Muscle layer of duodenum (tissue), 2 donors: ENCODE measurements at regions not wholly inside any gene's neighbourhood (a gene's known extent, or its start where the extent isn't known, plus 50 kb on each side); places are given as distances from the start of the nearest gene placed in this dataset.
"Not testable (repeated sequence)": the region's sequence is repeated elsewhere in the genome, so short reads cannot be mapped to it uniquely, and the experiment has no call there.

Source experiments
- H3K27ac ChIP-seq: one replicate; pipeline ENCODE4 v1.7.0; 2013; ENCODE audit warnings: mild to moderate bottlenecking, low read length
- H3K27me3 ChIP-seq: one replicate; pipeline ENCODE4 v1.7.0; 2013; ENCODE audit warnings: low read depth, mild to moderate bottlenecking, control low read depth, low read length
- H3K36me3 ChIP-seq, 2 donors: one replicate each; pipeline ENCODE4 v1.7.0; 2013; ENCODE audit warnings: low read length in 2 of 2, control low read depth in 1 of 2, mild to moderate bottlenecking in 1 of 2; ENCODE audit not compliant: insufficient read depth in 2 of 2, control insufficient read depth in 1 of 2
- H3K4me1 ChIP-seq, 2 donors: one replicate each; pipeline ENCODE4 v1.7.0; 2013; ENCODE audit warnings: low read length in 2 of 2, mild to moderate bottlenecking in 2 of 2, control low read depth in 1 of 2, moderate library complexity in 1 of 2; ENCODE audit not compliant: insufficient read depth in 2 of 2, control insufficient read depth in 1 of 2
- H3K4me3 ChIP-seq, 2 donors: one replicate each; pipeline ENCODE4 v1.7.0; 2013; ENCODE audit warnings: low read length in 2 of 2, low read depth in 1 of 2, mild to moderate bottlenecking in 1 of 2
- H3K9me3 ChIP-seq, 2 donors: one replicate each; pipeline ENCODE4 v1.7.0; 2013; ENCODE audit warnings: low read length in 2 of 2, control low read depth in 1 of 2, mild to moderate bottlenecking in 1 of 2; ENCODE audit not compliant: control insufficient read depth in 1 of 2
- donor health status: healthy.

DNA sequence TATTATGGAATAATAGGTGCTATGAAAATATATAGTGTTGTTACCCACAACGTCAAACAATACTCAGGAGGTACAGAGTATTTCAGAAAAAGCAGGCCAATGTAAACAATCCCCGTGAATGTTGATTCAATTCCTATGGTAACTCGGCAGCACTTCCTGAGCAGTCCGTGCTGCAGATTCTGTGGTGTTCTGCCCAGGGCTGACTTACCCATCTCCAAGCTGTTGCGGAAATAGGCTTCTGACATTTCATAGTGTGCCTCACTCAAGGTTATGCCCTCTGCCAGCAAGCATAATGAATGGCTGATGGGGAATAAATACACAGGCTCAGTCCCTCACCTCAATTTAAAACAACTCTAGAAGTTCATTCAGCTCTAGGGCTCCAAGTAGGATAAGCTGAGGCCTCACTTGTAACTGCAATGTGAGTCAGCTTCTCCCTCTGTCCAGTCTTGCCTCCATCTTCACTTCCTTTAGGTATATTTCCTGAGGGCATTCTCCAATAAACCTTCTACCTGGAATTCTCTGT is 177.6 kb downstream of the GNAI1 start:
- H3K36me3 ChIP-seq: no peaks in the 10 kb centered on the region
- no peaks in the 10 kb centered on the region for H3K9me3 ChIP-seq
- H3K4me1 ChIP-seq: no peaks in the 10 kb centered on the region
- no peaks in the 10 kb centered on the region for H3K27me3 ChIP-seq
- H3K4me3 ChIP-seq: no peak overlapping the region
- H3K27ac ChIP-seq: peak overlapping the region; percentile 22

DNA sequence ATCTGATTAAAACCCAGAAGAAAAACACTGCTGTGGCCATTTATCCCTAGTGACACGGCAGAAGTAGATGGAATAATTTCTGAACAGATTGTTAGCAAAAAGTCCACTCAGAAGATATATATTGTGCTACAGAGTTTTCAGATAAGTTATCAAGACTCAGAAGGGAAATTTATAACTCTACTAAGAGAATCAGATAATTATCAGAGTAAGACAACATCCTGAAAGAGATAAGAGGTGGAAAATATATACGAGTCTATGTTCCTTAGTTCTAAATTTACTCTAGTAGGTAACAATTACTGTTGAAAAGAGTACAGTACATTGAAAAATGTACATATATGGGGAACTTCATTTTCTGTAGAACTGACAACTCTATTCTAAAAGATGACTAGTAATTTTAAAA is 176.7 kb downstream of the GNAI1 start:
- no peak overlapping the region for H3K4me3 ChIP-seq
- no peaks in the 10 kb centered on the region for H3K4me1 ChIP-seq
- no peaks in the 10 kb centered on the region for H3K9me3 ChIP-seq
- no peaks in the 10 kb centered on the region for H3K27me3 ChIP-seq
- no peak overlapping the region for H3K27ac ChIP-seq
- H3K36me3 ChIP-seq: no peaks in the 10 kb centered on the region

DNA sequence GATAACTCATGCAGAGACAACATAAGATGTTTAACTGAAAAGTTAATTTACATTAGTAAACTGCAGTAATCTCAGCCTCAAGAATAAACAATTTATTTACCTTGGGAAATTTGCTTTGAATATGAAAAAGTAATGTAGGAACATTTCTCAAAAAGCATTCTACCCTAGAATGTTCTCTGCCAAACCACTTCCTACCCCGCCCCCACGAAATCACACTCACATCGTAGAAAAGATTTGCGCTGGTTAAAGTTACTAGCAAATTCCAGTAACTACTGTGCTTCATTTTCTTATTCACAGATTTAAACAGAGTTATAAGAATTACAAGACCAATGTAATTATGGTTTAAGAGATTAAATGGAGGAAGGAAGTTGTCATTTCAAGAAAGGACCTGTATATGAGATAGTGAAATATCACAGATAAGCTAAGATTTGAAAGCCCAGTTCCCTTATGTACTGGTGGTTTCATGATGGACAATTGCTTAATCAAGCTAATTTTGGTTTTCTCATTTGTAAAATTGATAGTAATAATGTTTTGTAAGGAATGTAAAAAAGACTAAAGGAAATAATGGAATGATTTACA is 175.4 kb downstream of the GNAI1 start:
- Histone ChIP-seq H3K27ac (no peak overlapping the region), H3K4me3 (no peak overlapping the region), H3K27me3 (no peaks in the 10 kb centered on the region), H3K9me3 (no peaks in the 10 kb centered on the region), H3K36me3 (no peaks in the 10 kb centered on the region), H3K4me1 (no peaks in the 10 kb centered on the region)

DNA sequence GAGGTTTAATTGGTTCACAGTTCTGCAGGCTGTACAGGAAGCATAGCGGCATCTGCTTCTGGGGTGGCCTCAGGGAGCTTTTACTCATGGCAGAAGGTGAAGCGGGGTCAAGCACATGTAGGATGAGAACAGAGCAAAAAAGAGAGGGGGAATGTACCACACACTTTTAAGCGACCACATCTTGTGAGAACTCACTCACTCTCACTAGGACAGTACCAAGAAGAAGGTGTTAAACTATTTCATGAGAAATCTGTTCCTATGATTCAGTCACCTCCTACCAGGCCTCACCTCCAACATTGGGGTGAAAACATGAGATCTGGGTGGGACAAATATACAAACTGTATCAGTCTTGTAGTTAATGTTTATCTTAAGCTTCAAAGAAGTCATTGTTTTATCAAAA is 174.7 kb downstream of the GNAI1 start:
- Histone ChIP-seq H3K27me3 (no peaks in the 10 kb centered on the region), H3K36me3 (no peaks in the 10 kb centered on the region), H3K4me1 (no peaks in the 10 kb centered on the region), H3K4me3 (no peak overlapping the region), H3K27ac (no peak overlapping the region), H3K9me3 (no peaks in the 10 kb centered on the region)

DNA sequence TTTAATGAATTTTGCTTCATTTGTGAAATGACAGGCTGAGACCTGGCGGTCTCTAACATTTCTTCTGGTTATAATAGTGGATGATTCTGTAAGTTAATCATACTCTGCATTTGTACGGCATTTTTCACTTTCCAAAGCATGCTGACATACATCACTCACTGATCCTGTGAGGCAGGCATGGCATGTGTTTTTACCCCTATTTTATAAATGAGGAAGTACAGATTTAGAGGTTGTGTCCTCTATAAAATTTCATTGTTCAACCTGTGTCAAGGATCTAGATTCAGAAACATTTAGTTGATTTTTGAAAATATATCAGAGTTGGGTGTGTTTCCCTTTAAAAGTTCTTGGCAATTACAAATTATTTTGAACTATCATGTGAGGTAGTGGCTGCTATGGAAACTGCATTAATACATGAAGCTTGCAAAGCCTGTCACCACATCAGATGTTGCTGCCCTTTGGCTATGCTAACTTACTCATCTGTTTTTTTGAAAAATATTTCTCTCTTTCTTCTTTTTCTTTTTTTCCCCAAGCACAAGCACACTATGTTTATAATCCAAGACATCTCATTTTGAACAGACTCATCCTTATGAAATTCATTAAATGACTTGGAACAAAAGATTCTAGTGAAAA is 172.7 kb downstream of the GNAI1 start:
- H3K27me3 ChIP-seq: no peaks in the 10 kb centered on the region
- no peaks in the 10 kb centered on the region for H3K4me1 ChIP-seq
- no peaks in the 10 kb centered on the region for H3K36me3 ChIP-seq
- no peak overlapping the region for H3K4me3 ChIP-seq
- H3K27ac ChIP-seq: no peak overlapping the region
- no peaks in the 10 kb centered on the region for H3K9me3 ChIP-seq

DNA sequence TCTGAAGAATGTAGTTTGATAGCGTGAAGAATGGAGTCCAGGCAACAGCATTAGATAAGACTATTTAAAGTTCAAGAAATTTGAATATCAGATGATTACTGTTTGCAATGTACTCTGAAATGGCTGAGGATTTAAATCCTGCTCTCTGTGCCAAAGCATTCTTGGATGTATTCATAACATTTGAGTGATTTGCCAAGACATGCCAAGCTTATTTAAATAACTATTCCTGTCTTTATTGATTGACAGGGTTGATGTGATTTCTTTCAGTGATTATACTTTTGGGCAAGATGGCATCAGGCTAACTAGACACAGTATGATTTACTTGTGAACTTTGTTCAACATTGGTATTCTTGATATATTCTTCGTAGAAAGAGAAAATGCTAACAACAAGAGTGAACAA is 168.7 kb downstream of the GNAI1 start:
- no peaks in the 10 kb centered on the region for H3K9me3 ChIP-seq

DNA sequence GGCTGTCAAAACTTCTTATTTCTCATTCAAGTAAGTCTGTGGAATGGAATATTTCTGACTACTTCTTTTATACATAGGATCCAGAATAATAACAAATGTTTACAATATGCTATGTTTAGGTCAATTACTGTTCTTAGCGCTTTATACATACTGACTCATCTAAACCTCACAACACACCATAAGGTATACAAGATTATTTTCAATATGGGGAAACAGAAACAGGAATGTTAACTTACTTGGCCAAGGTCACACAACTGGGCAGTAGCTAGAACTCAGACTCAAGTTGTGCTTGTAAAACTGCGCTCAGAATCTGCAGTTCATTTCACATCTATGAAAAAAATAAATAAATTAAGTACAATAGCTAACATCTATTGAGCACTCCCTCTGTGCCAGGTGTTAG is 168.0 kb downstream of the GNAI1 start:
- Histone ChIP-seq H3K4me3 (no peak overlapping the region), H3K9me3 (no peaks in the 10 kb centered on the region), H3K36me3 (no peaks in the 10 kb centered on the region), H3K27ac (no peak overlapping the region), H3K4me1 (no peaks in the 10 kb centered on the region), H3K27me3 (no peaks in the 10 kb centered on the region)

More for the DNA sequence above, 168.7 kb downstream of the GNAI1 start:
- Histone ChIP-seq H3K27ac (no peak overlapping the region), H3K4me1 (no peaks in the 10 kb centered on the region), H3K36me3 (no peaks in the 10 kb centered on the region), H3K4me3 (no peak overlapping the region), H3K27me3 (no peaks in the 10 kb centered on the region)

DNA sequence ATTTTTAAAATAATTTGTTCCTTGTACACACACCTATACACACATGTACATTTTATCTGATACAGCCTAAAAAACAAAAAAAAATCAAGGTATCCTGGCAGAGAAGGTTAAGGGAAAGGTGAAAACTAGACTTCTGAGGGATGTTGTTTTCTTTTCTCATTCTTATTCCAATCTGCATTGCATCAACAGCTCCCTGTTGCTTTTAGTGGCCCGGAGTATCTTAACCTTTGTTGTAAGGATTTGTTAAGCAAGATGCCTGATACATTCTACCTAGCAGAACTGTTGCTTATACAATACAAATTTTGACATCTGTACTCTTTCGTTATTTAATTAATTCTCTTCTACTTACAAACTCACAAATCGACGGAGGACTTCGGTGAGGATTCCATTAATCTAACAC is 167.4 kb downstream of the GNAI1 start:
- no peak overlapping the region for H3K27ac ChIP-seq
- H3K4me3 ChIP-seq: no peak overlapping the region
- no peaks in the 10 kb centered on the region for H3K4me1 ChIP-seq
- no peaks in the 10 kb centered on the region for H3K27me3 ChIP-seq
- no peaks in the 10 kb centered on the region for H3K36me3 ChIP-seq
- peaks cover 0 to 2% of the 10 kb centered on the region in 2 donors for H3K9me3 ChIP-seq

DNA sequence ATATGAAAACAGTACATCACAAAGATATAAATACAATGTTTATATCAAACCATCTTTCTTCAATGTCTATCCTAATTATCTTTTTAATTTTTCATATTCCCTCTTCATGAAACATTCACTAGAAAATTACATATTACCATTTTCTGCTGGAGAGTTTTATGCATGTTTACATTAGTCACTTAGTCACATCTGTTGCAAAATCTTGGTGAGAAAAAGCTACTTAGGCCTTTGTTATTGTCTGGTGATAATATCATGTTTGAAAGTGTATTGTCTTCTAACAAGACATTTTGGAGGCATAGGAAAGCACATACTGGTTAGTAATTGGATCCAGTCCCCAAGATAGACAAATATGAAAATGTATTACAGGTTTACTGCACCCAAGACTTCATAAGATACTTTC is 163.6 kb downstream of the GNAI1 start:
- no peak overlapping the region for H3K27ac ChIP-seq
- peaks cover 3 to 8% of the 10 kb centered on the region in 2 donors for H3K9me3 ChIP-seq
- no peak overlapping the region for H3K4me3 ChIP-seq
- H3K4me1 ChIP-seq: no peaks in the 10 kb centered on the region
- no peaks in the 10 kb centered on the region for H3K27me3 ChIP-seq
- H3K36me3 ChIP-seq: no peaks in the 10 kb centered on the region

DNA sequence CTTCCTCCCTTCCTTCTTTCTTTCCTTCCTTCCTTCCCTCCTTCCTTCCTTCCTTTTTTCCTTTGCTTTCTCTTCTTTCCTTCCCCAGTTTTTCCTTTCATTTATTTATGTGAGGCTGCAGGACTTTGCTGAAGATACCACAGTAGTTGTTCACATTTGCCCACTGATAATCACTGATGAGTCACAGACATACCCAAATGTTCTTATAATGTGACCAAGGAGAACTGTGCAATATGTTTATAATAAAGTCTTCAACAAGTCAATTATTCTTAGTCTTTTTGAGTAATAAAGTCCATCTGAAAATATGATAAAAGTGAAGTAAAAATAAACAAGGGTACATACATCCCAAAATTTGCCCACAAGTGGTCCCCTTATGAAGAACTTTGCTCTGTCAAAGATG is 159.7 kb downstream of the GNAI1 start:
- Histone ChIP-seq H3K9me3 (peaks cover 3 to 8% of the 10 kb centered on the region in 2 donors), H3K4me1 (no peaks in the 10 kb centered on the region)

DNA sequence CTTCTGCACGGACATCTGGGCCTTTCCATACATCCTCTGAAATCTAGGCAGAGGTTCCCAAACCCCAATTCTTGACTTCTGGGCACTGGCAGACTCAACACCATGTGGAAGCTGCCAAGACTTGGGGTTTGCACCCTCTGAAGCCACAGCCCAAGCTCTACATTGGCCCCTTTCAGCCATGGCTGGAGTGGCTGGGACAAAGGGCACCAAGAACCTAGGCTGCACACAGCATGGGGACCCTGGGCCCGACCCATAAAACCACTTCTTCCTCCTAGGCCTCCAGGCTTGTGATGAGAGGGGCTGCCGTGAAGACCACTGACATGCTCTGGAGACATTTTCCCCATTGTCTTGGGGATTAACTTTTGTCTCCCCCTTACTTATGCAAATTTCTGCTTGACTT is 158.0 kb downstream of the GNAI1 start:
- not testable (repeated sequence) for H3K36me3 ChIP-seq, H3K9me3 ChIP-seq, H3K27me3 ChIP-seq, H3K4me1 ChIP-seq, H3K27ac ChIP-seq, H3K4me3 ChIP-seq

More for the DNA sequence above, 159.7 kb downstream of the GNAI1 start:
- no peak overlapping the region for H3K4me3 ChIP-seq
- H3K36me3 ChIP-seq: no peaks in the 10 kb centered on the region
- no peaks in the 10 kb centered on the region for H3K27me3 ChIP-seq
- no peak overlapping the region for H3K27ac ChIP-seq
